Ectodermal cell (in vitro differentiated cells): ENCODE measurements at regions not wholly inside any gene's neighbourhood (a gene's known extent, or its start where the extent isn't known, plus 50 kb on each side); places are given as distances from the start of the nearest gene placed in this dataset.
"Not testable (repeated sequence)": the region's sequence is repeated elsewhere in the genome, so short reads cannot be mapped to it uniquely, and the experiment has no call there.

Source experiments
- H3K27ac ChIP-seq: 2 replicates; pipeline ENCODE4 v1.7.0; 2013; ENCODE audit warnings: mild to moderate bottlenecking, low read depth, low read length; ENCODE audit not compliant: insufficient read depth, poor library complexity, severe bottlenecking
- H3K27me3 ChIP-seq: 2 replicates; pipeline ENCODE4 v1.7.0; 2013; ENCODE audit warnings: mild to moderate bottlenecking, low read length; ENCODE audit not compliant: insufficient read depth, control insufficient read depth, poor library complexity, severe bottlenecking
- H3K36me3 ChIP-seq: one replicate; pipeline ENCODE4 v1.7.0; 2013; ENCODE audit warnings: low read length; ENCODE audit not compliant: control insufficient read depth, insufficient read depth
- H3K4me1 ChIP-seq: one replicate; pipeline ENCODE4 v1.7.0; 2013; ENCODE audit warnings: low read length; ENCODE audit not compliant: control insufficient read depth, insufficient read depth
- H3K4me3 ChIP-seq: 2 replicates; pipeline ENCODE4 v1.7.0; 2013; ENCODE audit warnings: low read depth, low read length, control low read depth; ENCODE audit not compliant: insufficient read depth
- H3K9me3 ChIP-seq: 2 replicates; pipeline ENCODE4 v1.7.0; 2013; ENCODE audit warnings: mild to moderate bottlenecking, low read length, moderate library complexity; ENCODE audit not compliant: control insufficient read depth
- WGBS, 2 experiments: methylation state at CpG; one replicate each; pipeline ENCODE4 v1.1.7; 2013; ENCODE audit warnings: missing lambda C conversion rate in 2 of 2; 5-methylcytosine and 5-hydroxymethylcytosine counted together

DNA sequence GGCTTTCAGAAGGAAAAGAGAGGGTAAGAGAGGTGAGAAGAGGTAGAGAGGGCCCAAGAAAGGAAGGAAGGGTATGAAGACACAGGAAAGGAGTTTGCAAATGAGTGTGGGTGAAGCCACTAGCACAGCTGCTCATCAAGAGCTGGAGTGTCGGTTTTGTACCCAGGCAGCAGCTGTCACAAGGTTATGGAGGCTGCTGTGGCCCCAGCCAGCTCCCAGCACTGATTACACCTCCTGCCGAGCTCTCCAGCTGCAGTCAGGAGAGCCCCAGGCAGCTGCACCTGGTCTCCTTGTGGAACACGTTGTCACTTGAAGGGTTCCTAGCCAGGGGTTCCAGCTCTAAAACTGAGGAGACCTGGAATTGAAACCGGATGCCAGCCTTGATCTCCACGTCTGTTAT, 60.4 kb upstream of the CHD2 start:
- Histone ChIP-seq H3K36me3 (no peaks in the 10 kb centered on the region), H3K27me3 (no peaks in the 10 kb centered on the region), H3K9me3 (no peaks in the 10 kb centered on the region), H3K27ac (no peak overlapping the region), H3K4me3 (no peak overlapping the region), H3K4me1 (peaks cover 4% of the 10 kb centered on the region)
- WGBS, 2 experiments = 65 to 75% methylated on average over 5 of the region's 5 CpGs

DNA sequence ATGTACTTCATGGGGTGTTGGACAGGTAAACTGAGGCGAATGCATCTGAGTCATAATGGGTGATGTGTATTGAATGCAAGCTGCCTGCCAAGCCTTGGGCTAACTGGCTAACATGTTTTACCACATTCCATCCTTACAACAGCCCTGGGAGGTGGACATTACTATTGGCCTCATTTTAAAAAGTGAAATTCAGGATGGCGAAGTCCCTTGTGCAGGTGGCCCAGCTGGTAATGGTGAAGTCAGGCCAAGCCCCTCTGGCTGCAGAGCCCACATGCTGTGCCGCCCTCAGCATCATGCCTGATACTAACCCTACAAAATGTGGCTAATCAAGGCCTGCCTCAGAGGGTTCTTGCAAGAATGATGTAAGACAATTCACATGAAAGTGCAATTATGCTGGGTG, 60.0 kb upstream of the CHD2 start:
- H3K27me3 ChIP-seq = no peaks in the 10 kb centered on the region
- H3K27ac ChIP-seq = no peak overlapping the region
- no peaks in the 10 kb centered on the region for H3K36me3 ChIP-seq
- 94 to 95% methylated on average over 2 to 3 of the region's 3 CpGs for WGBS, 2 experiments
- H3K9me3 ChIP-seq = no peaks in the 10 kb centered on the region
- peaks cover 4% of the 10 kb centered on the region for H3K4me1 ChIP-seq
- no peak overlapping the region for H3K4me3 ChIP-seq

DNA sequence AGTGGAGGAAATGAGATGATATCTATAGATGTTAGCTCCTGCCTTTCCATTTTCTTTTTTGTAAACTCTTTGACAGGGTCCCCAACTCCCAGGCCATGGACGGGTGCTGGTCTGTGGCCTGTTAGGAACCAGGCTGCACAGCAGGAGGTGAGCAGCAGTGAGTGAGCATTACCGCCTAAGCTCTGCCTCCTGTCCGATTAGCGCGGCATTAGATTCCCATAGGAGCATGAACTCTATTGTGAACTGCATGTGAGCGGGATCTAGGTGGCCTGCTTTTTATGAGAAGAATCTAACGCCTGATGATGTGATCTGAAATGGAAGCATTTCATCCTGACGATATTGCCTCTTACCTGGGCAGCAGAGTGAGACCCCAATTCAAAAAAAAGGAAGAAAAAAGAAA, 56.8 kb upstream of the CHD2 start:
- H3K27ac ChIP-seq = no peak overlapping the region
- H3K36me3 ChIP-seq = no peaks in the 10 kb centered on the region
- no peaks in the 10 kb centered on the region for H3K9me3 ChIP-seq
- no peak overlapping the region for H3K4me3 ChIP-seq
- H3K27me3 ChIP-seq = no peaks in the 10 kb centered on the region
- 92 to 93% methylated on average over 8 of the region's 8 CpGs for WGBS, 2 experiments
- peaks cover 6% of the 10 kb centered on the region for H3K4me1 ChIP-seq

DNA sequence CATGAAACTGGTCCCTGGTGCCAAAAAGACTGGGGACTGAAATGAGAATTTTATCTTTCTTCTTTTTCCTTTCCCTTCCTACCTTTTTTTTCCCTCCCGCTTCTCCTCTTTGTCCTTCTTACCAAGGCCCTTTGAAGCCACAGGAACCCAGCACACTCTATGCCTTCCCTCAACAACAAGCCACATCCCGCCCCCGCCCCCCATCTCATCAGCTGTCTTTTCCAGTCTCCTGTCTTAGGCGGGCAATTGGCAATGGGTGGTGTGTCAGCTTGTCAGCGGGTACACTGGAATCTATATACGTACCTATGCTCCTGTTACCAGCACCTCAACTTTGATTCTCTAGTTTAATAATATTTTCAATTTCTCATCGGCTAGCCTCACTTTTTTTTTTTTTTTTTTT, 56.3 kb upstream of the CHD2 start:
- no peak overlapping the region for H3K27ac ChIP-seq
- H3K36me3 ChIP-seq = no peaks in the 10 kb centered on the region
- no peaks in the 10 kb centered on the region for H3K9me3 ChIP-seq
- 79 to 83% methylated on average over 5 to 7 of the region's 7 CpGs for WGBS, 2 experiments
- H3K4me3 ChIP-seq = no peak overlapping the region
- no peaks in the 10 kb centered on the region for H3K27me3 ChIP-seq
- peaks cover 6% of the 10 kb centered on the region for H3K4me1 ChIP-seq

DNA sequence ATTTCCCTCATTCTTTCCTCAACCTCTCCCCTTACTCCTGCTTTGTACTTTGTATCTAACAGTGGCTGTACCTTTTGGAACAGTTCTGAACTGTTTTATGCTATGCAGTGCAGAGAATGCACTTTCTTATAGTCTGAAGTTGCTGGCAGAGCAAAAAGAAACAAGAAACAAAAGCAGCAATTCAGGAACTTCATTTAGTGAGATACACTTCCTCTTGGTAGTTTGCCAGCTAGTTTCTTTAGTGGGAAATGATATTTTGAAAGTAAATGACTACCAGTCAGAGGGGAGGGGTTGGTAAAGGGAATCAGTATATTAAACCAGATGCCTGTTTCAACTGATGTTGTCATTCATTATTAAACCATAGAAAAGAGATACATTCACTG, 55.0 kb upstream of the CHD2 start:
- Histone ChIP-seq H3K27me3 (no peaks in the 10 kb centered on the region), H3K4me1 (peaks cover 2% of the 10 kb centered on the region), H3K36me3 (no peaks in the 10 kb centered on the region), H3K9me3 (no peaks in the 10 kb centered on the region), H3K4me3 (no peak overlapping the region), H3K27ac (peak overlapping the region; percentile 3)

DNA sequence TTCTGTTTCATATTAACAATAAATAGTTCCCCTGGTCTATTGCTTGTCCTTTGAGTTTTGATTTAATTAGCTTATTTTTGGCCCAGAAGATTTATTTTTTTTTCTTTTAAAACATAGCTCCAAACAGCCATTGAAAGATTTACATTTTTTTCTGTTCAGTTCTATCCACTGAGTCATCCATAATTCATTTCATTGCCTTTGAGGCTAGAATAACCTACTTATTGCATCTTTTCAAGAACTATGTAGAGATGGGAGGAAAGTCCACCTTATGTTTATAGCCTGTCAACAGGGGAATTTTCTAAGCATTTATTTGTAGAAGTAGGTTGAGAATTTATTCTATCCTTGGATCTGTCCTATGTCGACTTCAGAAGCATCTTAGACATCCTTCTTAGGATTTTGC, 53.4 kb upstream of the CHD2 start:
- Histone ChIP-seq H3K4me3 (no peak overlapping the region), H3K9me3 (no peaks in the 10 kb centered on the region), H3K27ac (no peak overlapping the region), H3K36me3 (no peaks in the 10 kb centered on the region), H3K4me1 (peaks cover 2% of the 10 kb centered on the region), H3K27me3 (no peaks in the 10 kb centered on the region)
- WGBS, 2 experiments = 96 to 97% methylated on average over 1 of the region's 1 CpG

DNA sequence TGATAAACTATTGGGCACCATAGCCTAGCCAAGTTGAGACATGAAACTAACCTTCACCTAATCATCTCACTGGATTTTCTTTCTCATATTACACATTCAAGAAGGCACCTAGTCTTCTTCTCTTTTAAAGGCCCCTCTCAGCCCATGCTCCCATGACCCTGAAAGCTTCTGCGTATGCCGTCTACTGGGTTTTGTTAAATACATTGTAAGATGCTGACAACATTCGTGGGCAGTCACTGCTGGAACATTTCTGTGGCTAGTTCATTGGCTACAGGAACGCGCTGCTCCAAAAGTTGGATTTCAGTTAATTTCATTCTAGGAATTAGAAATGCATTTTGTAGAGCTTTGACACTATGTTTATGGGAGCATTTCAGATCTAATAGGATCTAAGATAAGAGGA, 52.3 kb upstream of the CHD2 start:
- WGBS, 2 experiments = 93 to 99% methylated on average over 5 of the region's 5 CpGs
- Histone ChIP-seq H3K9me3 (no peaks in the 10 kb centered on the region), H3K27me3 (no peaks in the 10 kb centered on the region), H3K36me3 (no peaks in the 10 kb centered on the region), H3K27ac (no peak overlapping the region), H3K4me1 (peaks cover 2% of the 10 kb centered on the region), H3K4me3 (no peak overlapping the region)

DNA sequence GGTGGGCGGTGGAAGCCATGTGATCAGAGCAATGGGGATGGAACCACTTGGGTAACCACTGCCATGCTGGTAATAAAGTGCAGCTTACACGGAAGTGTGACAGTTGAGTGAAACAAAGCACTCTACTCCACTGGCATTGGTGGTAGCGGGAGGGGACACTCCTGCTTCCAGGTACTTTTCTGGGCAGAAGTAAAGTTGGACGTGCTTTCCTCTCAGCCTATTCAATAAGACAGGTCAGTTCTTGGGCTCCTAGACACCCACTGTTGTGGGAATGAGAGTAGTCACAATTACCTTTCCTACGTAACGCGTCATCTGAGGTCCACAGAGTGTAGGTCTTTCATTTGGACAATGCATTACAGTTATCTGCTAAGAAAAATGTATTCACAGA, 51.7 kb upstream of the CHD2 start:
- H3K4me1 ChIP-seq = peaks cover 2% of the 10 kb centered on the region
- WGBS, 2 experiments = 93 to 98% methylated on average over 7 of the region's 7 CpGs

DNA sequence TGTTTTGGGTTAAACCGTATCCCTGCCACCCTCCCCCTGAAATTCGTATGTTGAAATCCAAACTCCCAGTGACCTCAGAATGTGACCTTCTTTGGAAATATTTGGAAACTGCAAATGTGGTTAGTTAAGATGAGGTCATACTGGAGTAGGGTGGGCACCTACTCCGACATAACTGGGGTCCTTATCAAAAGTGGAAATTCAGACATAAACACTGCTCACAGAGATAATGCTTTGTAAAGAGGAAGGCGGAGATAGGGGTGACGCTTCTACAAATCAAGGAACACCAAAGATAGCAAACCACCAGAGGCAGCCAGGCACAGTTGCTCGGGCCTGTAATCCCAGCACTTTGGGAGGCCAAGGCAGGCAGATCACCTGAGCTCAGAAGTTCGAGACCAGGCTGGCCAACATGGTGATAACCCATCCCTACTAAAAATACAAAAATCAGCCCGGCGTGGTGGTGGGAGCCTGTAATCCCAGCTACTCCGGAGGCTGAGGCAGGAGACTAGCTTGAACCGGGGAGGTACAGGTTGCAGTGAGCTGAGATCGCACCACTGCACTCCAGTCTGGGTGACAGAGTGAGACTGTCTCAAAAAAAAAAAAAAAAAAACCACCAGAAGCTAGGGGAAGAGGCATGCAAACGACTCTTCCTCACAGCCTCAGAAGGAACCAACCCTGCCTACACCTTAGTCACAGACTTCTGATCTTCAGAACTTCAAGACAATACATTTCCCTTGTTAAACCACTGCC, 51.1 kb upstream of the CHD2 start:
- Histone ChIP-seq H3K27ac (no peak overlapping the region), H3K4me1 (peaks cover 2% of the 10 kb centered on the region)
- 89% methylated on average over 13 of the region's 13 CpGs for WGBS, 2 experiments

More for the DNA sequence above, 51.7 kb upstream of the CHD2 start:
- no peak overlapping the region for H3K4me3 ChIP-seq
- H3K27me3 ChIP-seq = no peaks in the 10 kb centered on the region
- no peak overlapping the region for H3K27ac ChIP-seq
- no peaks in the 10 kb centered on the region for H3K9me3 ChIP-seq
- H3K36me3 ChIP-seq = no peaks in the 10 kb centered on the region

DNA sequence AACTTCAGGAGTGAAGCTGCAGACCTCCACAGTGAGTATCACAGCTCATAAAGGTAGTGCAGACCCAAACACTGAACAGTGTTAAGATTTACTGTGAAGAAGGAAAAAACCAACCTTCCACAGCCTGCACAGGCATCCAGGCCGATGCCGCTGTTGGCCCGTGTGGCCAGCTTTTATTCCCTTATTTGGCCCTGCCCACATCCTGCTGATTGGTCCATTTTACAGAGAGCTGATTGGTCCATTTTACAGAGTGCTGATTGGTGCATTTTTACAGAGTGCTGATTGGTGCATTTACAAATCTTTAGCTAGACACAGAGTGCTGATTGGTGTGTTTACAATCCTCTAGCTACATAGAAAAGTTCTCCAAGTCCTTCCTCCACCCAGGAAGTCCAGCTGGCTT, 49.9 kb upstream of the CHD2 start:
- H3K4me1 ChIP-seq, H3K9me3 ChIP-seq, H3K4me3 ChIP-seq, H3K27me3 ChIP-seq, H3K36me3 ChIP-seq, H3K27ac ChIP-seq: not testable (repeated sequence)
- WGBS, 2 experiments = 94 to 98% methylated on average over 3 of the region's 3 CpGs

More for the DNA sequence above, 51.1 kb upstream of the CHD2 start:
- Histone ChIP-seq H3K4me3 (no peak overlapping the region), H3K9me3 (no peaks in the 10 kb centered on the region), H3K36me3 (no peaks in the 10 kb centered on the region), H3K27me3 (no peaks in the 10 kb centered on the region)
